ENCODE measurements at regions not wholly inside any gene's neighbourhood (a gene's known extent, or its start where the extent isn't known, plus 50 kb on each side); places are given as distances from the start of the nearest gene placed in this dataset.

- no peak overlapping the region for H3K4me3 ChIP-seq (ENCODE audit: low read depth, low read length)
- no peak for TF ChIP-seq CTCF (IDR thresholded peaks at IDR 0.05; ENCODE audit: low read depth, low read length)
Measured at GRCh38 chr6:147001621-147002020, 202.6 kb upstream of the STXBP5 start.

- H3K4me3 ChIP-seq (ENCODE audit: low read depth, low read length): no peak overlapping the region
- no peak for TF ChIP-seq CTCF (IDR thresholded peaks at IDR 0.05; ENCODE audit: low read depth, low read length)
Measured at GRCh38 chr6:147003186-147003585, 201.0 kb upstream of the STXBP5 start.

GRCh38 chr6:147005499-147005898 lies 198.7 kb upstream of the STXBP5 start:
- TF ChIP-seq CTCF (IDR thresholded peaks at IDR 0.05; ENCODE audit: low read depth, low read length): no peak
- no peak overlapping the region for H3K4me3 ChIP-seq (ENCODE audit: low read depth, low read length)

GRCh38 chr6:147007441-147007840 lies 196.8 kb upstream of the STXBP5 start:
- no peak for TF ChIP-seq CTCF (IDR thresholded peaks at IDR 0.05; ENCODE audit: low read depth, low read length)
- H3K4me3 ChIP-seq (ENCODE audit: low read depth, low read length): no peak overlapping the region

- TF ChIP-seq CTCF (IDR thresholded peaks at IDR 0.05; ENCODE audit: low read depth, low read length): no peak
- H3K4me3 ChIP-seq (ENCODE audit: low read depth, low read length): no peak overlapping the region
Measured at GRCh38 chr6:147009358-147009757, 194.9 kb upstream of the STXBP5 start.

- H3K4me3 ChIP-seq (ENCODE audit: low read depth, low read length): no peak overlapping the region
- TF ChIP-seq CTCF (IDR thresholded peaks at IDR 0.05; ENCODE audit: low read depth, low read length): no peak
Measured at GRCh38 chr6:147015674-147016073, 188.5 kb upstream of the STXBP5 start.

GRCh38 chr6:147016440-147016839 lies 187.8 kb upstream of the STXBP5 start:
- no peak for TF ChIP-seq CTCF (IDR thresholded peaks at IDR 0.05; ENCODE audit: low read depth, low read length)
- no peak overlapping the region for H3K4me3 ChIP-seq (ENCODE audit: low read depth, low read length)

Data from WI38 (cell line).